ENCODE measurements at regions not wholly inside any gene's neighbourhood (a gene's known extent, or its start where the extent isn't known, plus 50 kb on each side); places are given as distances from the start of the nearest gene placed in this dataset.

DNA sequence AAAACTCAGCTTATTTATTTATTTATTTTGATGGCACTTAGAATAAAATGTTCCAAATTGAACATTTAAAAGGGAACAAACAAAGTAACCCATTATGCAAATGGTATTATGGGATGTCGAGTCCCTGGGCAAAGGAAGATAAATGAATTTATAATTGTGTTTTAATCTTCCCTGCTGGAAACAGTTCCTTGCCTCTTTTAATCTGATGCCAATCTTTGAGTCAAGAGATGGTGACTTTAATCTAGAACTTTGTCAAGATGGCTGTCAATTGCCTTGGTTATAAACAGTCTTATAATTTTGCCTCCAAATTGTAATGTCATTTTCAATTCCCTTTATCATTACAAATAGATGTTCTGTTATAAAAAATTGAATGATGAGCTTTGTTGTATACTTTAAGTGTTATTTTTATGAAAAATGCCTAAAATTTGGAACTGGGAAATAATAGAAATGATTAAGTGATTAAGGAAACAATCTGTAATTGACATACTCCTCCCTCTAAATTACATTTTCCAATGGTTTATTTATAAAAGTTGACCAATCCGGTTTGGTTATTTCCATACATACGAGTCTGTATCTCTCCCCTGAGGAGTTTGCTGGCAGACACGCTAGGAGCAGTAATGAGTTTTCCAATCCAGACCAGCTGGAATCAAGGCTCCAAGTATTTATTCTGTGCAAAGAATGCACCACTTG, 134.9 kb upstream of the FRMD6 start:
- no peak for DNase-seq (ENCODE audit: low spot score)

DNA sequence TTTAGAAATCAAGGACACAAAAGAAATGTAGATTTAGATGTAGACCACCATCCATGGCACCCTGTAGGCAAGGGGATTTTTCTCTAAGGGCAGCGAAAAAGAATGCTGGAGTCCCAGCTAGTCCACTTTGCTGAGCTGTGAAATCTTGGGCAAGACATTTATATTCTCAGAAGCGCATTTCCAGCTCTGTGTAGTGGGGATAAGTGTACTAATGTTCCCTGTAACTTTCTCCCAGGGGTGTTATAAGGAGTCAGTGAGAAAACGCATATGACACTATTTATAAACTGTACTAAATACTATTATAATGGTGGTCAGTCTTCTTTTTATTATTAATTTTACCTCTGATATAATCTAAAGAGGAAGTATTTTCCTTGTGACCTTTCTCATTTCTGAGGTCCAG, 133.4 kb upstream of the FRMD6 start:
- DNase-seq (ENCODE audit: low spot score): no peak

DNA sequence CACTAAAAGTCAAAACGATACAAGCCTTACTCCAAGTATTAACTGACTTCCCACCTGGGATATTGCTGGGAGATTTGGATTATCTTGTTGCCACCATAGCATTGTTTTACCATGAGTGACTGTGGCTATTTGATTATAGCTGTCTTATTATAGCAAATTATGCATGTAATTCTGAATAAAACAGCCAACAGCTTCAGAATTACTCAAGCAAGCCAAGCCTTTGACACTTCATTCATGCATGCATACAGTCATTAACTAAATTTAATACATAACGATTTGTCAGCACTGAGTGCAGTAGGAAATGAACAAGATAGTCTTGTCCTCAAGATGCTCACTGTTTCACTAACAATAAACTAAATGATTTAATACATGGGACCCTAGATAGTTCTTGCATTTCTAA, 133.0 kb upstream of the FRMD6 start:
- DNase-seq (ENCODE audit: low spot score): no peak

DNA sequence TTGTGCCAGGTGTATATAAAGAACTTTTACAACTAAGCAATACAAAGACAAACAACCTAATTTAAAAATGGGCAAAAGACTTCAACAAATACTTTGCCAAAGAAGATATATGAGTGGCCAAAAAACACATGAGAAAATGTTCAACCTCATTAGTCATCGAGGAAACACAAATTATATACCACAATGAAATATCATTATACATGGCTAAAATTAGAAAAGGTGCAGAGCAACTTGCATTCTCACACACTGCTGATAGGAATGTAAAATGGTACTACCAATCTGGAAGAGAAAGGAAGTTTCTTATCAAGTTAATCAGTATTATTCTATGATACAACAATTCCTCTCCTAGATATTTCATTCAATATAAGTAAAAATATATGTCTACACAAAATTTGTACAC, 131.6 kb upstream of the FRMD6 start:
- no peak for DNase-seq (ENCODE audit: low spot score)

DNA sequence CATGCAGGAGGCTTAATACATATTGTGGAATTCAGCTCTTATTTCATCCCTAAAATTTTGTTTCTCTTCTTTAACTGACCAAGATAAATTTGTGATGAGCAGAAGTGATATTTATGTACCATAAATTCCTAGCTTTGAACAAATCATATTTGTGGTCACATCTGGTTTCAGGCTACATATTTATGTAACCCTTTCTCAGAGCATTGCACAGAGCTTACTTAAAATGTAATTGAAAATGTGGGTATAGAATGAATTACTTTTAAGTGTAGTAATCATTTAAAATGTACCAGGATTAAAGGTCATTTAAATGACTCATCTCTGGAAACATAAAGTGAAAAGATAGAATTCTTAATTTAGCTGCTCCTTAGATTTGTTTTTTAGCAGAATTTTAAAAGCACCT, 129.9 kb upstream of the FRMD6 start:
- no peak for DNase-seq (ENCODE audit: low spot score)

DNA sequence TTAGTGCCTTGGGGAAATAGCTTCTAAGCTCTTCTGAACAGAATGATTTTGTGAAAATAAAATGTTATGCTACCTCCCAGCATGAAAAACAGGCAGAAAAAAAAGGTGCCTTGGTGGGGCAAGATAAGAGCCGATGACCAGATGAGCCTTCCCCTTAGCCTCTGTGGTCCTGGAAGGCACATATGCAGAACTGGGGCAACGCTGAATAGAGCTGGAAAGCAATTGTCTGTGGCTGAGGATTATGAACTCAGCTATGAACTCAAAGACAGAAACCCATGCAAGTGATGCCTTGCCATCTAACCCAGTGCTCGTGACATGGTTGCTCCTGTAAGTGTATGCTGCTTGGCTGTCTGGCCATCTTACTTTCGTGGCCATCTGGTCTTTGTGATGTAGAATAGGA, 128.5 kb upstream of the FRMD6 start:
- DNase-seq (ENCODE audit: low spot score): no peak

DNA sequence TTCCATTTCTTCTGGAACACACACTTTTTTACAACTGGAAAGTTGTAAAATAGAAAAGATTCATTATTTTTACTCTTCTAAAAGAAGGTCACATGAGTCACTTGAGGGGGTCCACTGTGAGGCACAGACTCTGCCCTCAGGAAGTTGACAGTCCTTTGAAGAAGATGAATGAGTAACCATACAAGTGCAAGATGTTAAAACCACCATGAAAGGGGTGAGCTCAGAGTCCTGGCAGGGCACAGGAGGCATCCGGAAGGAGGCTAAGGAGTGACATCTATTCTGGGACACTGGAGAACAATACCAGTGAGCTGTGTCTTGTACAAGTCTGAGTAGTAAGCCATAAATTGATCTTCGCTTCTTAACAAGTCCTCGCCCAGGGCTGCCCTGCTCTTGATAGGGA, 126.0 kb upstream of the FRMD6 start:
- no peak for DNase-seq (ENCODE audit: low spot score)

DNA sequence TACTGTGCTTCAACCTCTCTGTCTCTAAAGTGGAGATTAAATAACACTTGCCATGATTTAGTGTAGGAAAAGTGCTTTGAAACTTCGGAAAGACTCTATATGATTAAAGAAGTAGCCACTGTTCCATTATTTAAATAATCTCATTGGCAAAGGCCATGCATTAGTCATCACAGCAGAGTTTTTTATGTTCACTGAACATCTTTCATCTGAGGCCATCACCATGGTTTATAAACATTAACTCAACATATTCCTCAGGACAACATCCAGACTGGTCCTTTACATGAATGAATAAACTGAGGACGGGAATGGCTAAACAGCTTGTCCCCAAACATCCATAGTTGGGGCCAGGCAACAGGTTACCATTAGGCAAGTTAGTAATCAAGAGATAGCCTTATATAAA, 124.6 kb upstream of the FRMD6 start:
- no peak for DNase-seq (ENCODE audit: low spot score)

DNA sequence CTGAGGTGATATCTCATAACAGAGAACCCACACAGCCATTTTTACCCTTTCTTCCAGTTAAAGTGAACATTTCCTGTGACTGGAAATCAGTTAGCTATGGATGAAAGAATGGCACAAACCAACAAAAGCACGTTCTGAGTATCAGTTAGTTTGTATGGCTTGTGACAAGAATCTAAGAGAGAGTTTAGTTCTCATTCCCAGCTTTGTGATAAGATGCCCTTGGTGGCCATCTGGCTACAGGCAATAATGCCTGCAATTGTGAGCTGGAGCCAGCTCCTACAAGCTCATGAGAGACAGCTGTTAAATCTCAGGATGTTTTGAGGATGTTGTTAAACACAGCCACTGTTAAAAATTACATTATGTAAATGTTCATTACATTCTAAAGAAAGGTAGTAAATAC, 122.0 kb upstream of the FRMD6 start:
- no peak for DNase-seq (ENCODE audit: low spot score)

DNA sequence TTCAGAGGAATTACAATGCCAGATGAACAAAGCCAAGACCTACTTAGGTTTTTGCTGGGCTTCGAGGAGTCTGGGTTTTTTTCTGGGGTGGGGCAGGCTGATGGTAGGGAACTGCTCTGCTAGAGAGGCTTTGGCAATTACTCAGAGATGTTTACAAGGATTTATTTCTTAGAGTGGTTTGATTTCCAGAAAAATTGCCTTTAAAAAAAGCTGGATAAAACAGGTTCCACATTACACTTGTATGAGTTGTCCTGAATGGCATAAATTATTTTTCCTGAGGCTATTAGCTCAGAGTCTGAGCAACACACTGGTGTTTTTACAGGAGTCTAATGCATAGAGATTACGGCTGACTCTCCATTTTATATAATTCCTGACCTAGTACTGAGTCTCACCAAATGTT, 118.5 kb upstream of the FRMD6 start:
- DNase-seq (ENCODE audit: low spot score): peak; percentile 12

DNA sequence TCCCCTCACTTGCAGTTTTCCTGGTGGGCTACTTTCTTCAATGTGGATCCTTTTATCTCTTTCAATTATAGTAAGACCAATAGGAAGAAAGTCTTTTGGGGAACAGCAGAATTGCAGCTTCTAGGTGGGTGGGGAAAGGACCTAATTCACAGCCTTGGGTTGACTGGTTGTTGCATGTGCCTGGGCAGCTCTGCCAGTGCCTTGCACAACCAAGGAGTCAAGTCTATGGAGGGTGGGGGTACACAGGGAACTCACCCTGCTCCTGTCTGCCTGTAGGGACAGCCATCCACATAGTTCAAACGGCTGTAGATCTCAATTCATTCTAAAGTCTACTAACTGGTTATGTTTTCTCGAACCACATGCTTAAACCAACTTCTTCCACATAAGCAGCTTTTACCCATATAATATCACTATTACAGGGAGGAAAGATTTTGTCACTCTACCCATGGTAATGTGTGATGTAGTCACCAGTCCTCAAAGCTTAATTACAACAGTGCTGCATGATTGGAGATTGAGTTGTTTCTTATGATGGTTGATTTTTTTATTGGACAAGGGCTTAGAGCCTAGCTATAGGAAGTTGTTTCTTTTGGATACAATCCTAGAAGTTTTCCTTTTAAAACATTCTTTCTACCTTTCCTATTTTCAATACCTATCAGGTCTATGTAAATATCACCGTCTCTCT, 117.7 kb upstream of the FRMD6 start:
- no peak for DNase-seq (ENCODE audit: low spot score)

DNA sequence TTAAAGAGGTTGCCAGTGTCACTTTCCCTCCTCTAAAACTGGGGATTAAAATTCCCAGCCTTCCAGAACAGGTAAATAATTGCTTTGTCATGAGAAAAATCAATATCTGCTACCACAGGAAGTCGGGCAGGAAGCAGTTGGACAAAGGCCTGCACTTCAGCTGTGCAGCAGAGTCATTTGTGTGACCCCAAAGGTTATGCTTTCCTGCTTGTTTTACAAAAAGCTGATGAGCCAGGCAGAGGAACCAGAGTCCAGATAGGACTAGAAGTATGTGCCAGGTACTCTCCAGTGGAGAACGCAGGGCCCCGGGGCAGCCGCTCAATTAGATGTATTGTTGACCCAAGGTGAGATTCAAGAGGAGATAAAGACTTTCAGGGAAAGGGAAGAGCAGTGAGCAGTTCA, 117.1 kb upstream of the FRMD6 start:
- DNase-seq (ENCODE audit: low spot score): no peak

DNA sequence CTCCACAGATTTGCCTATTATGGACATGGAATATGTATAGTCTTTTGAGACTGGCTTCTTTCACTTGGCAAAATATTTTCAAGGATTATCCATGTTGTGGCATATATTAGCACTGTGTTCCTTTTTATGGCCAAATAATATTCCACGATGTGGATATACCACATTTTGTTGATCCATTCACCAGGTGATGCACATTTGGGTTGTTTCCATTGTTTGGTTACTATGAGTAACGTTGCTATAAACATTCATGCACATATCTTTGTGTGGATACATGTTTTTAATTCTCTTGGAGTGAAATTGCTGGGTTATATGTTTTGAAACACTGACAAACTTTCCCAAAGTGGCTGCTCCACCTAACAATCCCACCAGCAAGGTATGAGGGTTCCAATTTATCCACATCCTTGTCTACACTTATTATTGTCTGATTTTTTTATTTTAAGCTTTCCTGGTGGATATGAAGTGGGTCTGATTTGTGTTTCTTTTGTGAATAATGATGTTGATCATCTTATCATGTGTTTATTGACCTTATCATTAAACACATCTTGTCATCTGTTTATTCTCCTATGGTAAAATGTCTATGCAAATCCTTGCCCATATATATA, 116.2 kb upstream of the FRMD6 start:
- DNase-seq (ENCODE audit: low spot score): no peak

DNA sequence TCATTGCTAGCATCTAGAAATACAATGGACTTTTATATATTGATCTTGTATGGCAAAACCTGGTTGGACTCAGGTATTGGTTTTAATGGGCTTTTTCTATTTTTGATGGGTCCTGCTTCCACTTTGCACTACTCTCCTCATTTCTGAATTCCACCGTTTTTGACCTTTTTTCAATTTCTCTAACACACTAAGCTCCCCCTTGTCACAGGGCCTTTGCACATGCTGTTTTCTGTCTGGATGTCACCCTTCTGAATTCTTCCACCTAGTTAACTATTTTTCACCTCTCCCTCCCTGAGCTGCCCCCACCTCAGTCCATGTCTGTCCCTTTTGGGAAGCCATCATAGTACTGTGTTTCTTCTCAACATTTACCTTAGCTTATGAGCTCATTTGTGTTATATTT, 112.7 kb upstream of the FRMD6 start:
- DNase-seq (ENCODE audit: low spot score): no peak

DNA sequence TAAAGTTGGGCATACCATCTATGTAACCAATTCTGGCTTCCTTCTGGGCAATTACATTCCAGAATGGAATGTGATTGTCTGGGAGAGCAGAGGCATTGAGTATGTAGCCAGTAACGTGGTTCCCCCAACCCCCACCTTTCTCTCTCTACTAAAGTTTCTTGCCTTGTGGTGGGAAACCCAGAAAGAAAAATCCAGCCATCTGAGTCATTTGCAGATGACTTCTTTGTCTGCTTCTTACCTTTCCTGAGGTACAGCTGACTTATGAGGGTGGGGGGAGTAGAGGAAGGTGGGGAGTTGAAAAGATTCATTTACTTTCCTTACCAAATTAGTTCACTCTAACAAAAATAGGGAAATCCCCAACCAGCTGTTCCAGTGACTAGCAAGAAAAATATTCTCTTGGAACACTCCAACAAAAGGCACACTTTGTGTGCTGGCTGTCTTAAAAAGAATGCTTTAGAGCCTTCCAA, 112.1 kb upstream of the FRMD6 start:
- DNase-seq (ENCODE audit: low spot score): no peak

DNA sequence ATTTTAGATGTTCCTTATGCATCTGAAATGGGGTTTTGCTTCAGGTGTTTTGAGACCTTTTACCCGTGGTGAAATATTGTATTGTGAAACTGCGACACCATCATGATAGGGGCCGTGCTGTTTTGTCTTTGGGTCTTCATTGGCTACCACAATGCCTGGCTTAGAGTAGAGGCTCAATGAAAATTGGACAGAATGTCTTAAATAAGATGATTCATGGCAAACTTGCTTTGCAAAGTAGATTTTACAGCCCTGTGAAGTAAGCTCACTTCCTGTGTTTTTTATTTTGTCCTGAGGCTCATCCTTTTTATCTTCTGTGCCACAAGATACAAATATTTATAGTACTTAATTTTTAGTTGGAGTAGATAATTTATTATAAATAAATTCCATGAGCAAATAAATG, 111.3 kb upstream of the FRMD6 start:
- no peak for DNase-seq (ENCODE audit: low spot score)

DNA sequence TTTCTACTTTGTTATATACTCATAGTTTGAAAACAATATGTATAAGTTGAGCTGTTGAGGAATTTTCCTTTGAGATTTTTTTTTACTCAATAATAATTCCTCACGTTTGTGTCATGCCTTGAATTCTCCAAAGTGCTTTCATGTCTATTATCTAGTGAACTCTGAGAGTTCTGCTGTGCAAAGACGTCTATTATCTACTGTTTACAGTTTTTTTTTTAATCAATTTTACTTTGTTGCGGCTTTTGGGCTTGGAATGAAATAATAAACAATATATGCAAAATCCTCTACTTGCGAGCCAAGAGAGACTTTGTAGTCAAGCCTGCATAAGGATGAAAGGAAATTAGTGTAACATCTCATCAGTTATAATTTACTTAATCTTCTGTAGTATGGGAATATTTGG, 107.2 kb upstream of the FRMD6 start:
- DNase-seq (ENCODE audit: low spot score): no peak

DNA sequence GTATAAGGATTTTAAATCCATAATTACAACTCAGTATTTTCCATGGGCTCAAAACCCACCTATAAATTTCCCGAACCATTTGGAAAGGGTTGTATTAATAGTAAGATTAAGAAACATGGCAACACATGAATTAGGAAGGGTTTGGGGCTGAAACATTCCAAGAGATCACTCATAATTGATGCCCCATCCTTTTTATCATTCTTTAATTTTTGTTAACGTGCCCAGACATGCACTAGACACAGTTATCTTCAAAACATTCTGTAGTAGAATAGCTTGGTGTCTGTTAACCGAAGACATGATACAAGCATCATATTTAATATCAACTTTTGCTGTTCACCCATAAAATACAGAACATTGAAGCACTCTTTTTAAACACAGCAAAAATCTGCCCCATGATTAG, 106.8 kb upstream of the FRMD6 start:
- DNase-seq (ENCODE audit: low spot score): no peak

DNA sequence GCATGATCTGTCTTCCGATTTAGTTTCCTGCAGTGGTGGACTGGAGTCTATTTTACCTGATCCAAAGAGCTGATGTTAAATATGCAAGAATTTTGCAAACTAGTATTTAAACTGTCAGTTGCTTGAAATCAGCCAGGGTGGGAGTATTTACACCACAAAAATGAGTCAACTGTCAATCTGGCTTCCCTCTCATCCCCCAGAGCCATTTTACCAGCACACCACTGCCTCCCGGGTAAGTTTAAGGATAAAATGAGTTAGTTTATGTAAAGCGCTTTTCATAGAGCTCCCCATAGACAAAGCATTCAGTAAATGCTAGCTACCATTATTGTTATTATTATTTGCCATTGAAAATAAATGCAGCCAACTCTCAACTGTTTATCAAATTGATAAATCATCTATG, 106.3 kb upstream of the FRMD6 start:
- no peak for DNase-seq (ENCODE audit: low spot score)

DNA sequence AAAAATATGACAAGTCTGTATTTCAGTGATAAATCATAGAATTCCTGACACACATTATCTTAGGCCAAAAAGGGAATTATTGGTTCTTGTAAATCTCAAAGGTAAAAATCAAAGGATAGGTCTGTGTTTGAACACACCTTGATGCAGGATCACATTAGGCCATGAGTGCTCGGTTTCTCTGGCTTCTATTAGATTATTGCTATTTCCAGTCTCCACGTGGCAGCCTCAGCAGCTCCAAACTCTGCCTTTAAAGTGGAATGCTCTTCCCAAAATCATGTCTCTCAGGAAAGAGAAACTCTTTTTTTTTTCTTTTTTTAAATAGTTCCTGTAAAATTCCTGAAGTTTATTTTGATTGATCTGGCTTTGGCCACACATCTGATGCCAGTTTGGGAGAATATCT, 105.6 kb upstream of the FRMD6 start:
- no peak for DNase-seq (ENCODE audit: low spot score)

DNA sequence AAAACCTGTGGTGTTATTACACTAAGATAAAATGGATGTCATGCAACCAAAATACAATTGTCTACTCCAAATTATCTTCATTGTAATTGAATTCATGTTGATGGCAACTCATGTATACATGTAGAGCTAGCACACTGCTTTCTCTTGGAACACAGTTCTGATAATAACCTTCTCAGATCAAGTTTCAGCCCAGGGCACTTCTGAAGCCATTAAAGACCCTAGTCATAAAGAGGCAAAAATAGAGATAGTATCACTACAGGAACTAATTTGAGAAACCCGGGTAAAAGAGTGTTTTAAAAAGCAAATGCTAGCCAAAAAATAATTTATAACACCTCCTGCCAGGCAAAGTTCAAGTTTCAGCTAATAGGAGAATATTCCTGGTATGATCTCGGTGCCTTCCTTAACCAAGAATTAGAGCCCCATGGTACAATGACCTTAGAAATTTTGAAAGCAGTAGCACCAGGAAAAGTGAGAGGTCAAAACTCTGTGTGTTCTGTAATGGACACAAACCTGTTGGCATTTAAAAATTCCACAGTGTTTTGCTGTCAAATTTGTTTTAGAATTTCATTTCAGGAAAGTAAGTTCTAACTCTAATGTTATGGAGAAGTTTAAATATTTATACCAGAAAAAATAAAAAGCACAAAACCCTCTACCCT, 105.0 kb upstream of the FRMD6 start:
- DNase-seq (ENCODE audit: low spot score): no peak

DNA sequence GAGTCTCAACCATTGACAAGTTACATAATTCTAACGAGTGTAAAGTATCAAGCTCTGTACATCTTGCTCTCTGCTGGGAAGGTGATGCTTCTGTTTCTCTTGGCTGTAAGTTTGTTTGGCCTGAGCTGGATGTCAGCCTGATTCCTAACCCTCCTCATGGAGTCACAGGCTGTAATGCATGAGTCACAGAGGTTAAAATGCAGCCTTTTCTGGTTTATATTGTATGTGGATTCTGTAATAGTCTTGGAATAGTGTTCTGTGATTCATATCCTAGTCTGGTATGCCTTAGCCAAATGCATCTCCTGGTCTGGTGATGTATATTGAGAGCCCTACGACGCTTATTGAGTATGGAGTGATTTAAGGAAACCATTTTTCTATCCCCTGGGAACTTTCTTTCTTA, 104.5 kb upstream of the FRMD6 start:
- peak; percentile 16 for DNase-seq (ENCODE audit: low spot score)

DNA sequence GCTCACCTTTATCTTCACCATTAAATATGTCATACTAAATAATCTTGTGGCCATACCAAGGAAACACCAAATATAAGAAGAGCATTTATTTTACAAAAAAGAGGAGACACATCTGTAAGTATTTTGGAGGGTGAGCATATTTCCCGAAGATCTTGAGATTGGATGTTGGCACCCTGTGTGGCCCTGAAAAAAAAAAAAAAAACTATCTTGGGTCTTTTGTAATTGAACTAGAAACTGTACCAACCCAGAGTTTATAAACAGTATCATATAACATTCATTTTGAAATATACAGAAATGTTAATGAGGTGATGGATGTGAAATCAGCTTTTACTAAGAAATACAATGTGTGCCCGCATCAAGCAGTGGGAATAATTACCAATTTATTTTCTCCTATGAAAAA, 104.0 kb upstream of the FRMD6 start:
- DNase-seq (ENCODE audit: low spot score): no peak

Data from LoVo (cell line).